Nephron progenitor cell (in vitro differentiated cells): ENCODE measurements at regions not wholly inside any gene's neighbourhood (a gene's known extent, or its start where the extent isn't known, plus 50 kb on each side); places are given as distances from the start of the nearest gene placed in this dataset.

Experiments
- DNase-seq: peaks from one replicate; pipeline ENCODE4 v3.0.0; 2021
- H3K27ac Mint-ChIP-seq: 2 replicates; pipeline ENCODE4 v1.8.0; 2021; ENCODE audit warnings: mild to moderate bottlenecking, moderate library complexity, mixed read lengths
- H3K27me3 Mint-ChIP-seq: 2 replicates; pipeline ENCODE4 v1.8.0; 2021; ENCODE audit warnings: mild to moderate bottlenecking, low read depth, mixed read lengths; ENCODE audit not compliant: poor library complexity
- H3K36me3 Mint-ChIP-seq: 2 replicates; pipeline ENCODE4 v1.8.0; 2021; ENCODE audit warnings: low read depth, mixed read lengths
- H3K4me1 Mint-ChIP-seq: 2 replicates; pipeline ENCODE4 v1.8.0; 2021; ENCODE audit warnings: mixed read lengths
- H3K4me3 Mint-ChIP-seq: 2 replicates; pipeline ENCODE4 v1.8.0; 2021; ENCODE audit warnings: mild to moderate bottlenecking, moderate library complexity, mixed read lengths
- H3K9me3 Mint-ChIP-seq: 2 replicates; pipeline ENCODE4 v1.8.0; 2021; ENCODE audit warnings: mild to moderate bottlenecking, moderate library complexity, mixed read lengths
- CTCF ChIP-seq: fragments of 200-600 bp; sonication (generic); IDR thresholded peaks from 2 replicates; pipeline ENCODE4 v1.5.0; 2021; ENCODE audit warnings: antibody characterized with exemption

- H3K27ac Mint-ChIP-seq, result no peak overlapping the region
- no peak for TF ChIP-seq CTCF
- no peak for DNase-seq
- no peaks in the 10 kb centered on the region for H3K36me3 Mint-ChIP-seq
- H3K4me1 Mint-ChIP-seq, result peaks cover 39% of the 10 kb centered on the region
- H3K9me3 Mint-ChIP-seq, result no peaks in the 10 kb centered on the region
- H3K27me3 Mint-ChIP-seq, result no peaks in the 10 kb centered on the region
- no peak overlapping the region for H3K4me3 Mint-ChIP-seq
Observed at GRCh38 chr16:62602790-62603189, 566.6 kb upstream of the CDH8 start.

- no peak for TF ChIP-seq CTCF
- Mint-ChIP-seq H3K9me3 (no peaks in the 10 kb centered on the region), H3K27me3 (no peaks in the 10 kb centered on the region), H3K4me3 (no peak overlapping the region), H3K27ac (no peak overlapping the region), H3K36me3 (no peaks in the 10 kb centered on the region), H3K4me1 (peaks cover 32% of the 10 kb centered on the region)
- no peak for DNase-seq
Observed at GRCh38 chr16:62597875-62598274, 561.6 kb upstream of the CDH8 start.

GRCh38 chr16:62596584-62596983, 560.3 kb upstream of the CDH8 start:
- H3K27me3 Mint-ChIP-seq, result no peaks in the 10 kb centered on the region
- no peaks in the 10 kb centered on the region for H3K36me3 Mint-ChIP-seq
- no peaks in the 10 kb centered on the region for H3K9me3 Mint-ChIP-seq
- no peak for DNase-seq
- H3K4me3 Mint-ChIP-seq, result peak overlapping the region; percentile 49
- peak overlapping the region; percentile 72 for H3K27ac Mint-ChIP-seq
- TF ChIP-seq CTCF, result no peak
- H3K4me1 Mint-ChIP-seq, result peaks cover 32% of the 10 kb centered on the region

GRCh38 chr16:62596125-62596524, 559.9 kb upstream of the CDH8 start:
- H3K9me3 Mint-ChIP-seq, result no peaks in the 10 kb centered on the region
- H3K4me3 Mint-ChIP-seq, result peak overlapping the region; percentile 49
- H3K27ac Mint-ChIP-seq, result peak overlapping the region; percentile 72
- no peaks in the 10 kb centered on the region for H3K27me3 Mint-ChIP-seq
- TF ChIP-seq CTCF, result no peak
- DNase-seq, result no peak
- H3K4me1 Mint-ChIP-seq, result peaks cover 32% of the 10 kb centered on the region
- H3K36me3 Mint-ChIP-seq, result no peaks in the 10 kb centered on the region

GRCh38 chr16:62586128-62586862, 550.1 kb upstream of the CDH8 start:
- H3K4me1 Mint-ChIP-seq, result peaks cover 13% of the 10 kb centered on the region
- peaks cover 4% of the 10 kb centered on the region for H3K27me3 Mint-ChIP-seq
- H3K36me3 Mint-ChIP-seq, result peaks cover 10% of the 10 kb centered on the region

More at GRCh38 chr16:62586128-62586862, 550.1 kb upstream of the CDH8 start:
- no peak for TF ChIP-seq CTCF
- H3K9me3 Mint-ChIP-seq, result peaks cover 33% of the 10 kb centered on the region
- DNase-seq, result no peak
- no peak overlapping the region for H3K27ac Mint-ChIP-seq
- H3K4me3 Mint-ChIP-seq, result no peak overlapping the region
